ENCODE measurements at regions not wholly inside any gene's neighbourhood (a gene's known extent, or its start where the extent isn't known, plus 50 kb on each side); places are given as distances from the start of the nearest gene placed in this dataset.

DNA sequence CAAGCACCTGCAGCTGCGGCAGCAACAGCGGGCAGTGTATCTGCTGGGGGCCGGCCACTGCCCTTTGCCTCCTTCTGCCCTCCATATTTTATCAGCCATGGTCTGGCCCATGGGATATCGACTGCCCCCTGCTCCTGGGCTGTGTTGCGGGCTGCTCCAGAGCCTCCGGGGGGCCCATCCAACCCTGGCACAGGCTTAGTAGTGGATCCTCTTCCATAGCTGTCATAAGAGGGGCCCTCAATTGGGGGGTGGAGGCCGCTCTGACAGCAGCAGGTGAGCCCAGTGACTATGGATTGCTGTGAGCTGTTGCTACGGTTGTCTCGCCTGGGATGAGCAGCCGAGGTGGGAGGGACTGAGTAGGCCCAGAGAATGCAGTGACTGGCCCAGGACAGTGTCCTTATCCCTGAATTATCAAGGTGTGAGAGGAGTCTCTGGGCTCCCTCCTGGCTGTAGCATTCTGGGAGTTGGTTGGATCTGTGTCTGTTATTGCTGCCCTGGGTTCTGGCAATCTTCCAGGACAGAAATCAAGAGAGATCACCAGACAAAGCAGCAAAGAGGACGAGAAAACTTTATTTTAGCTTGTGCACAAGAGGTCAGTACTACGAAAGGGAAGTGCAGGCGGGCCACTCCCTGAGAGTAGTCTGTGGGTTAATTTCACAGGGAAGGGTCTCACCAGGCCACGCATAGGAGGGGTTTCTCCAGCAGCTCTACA is 145.1 kb downstream of the ASB1 start:
- no peak overlapping the region for H3K4me3 ChIP-seq (ENCODE audit: low read depth, low read length)
- DNase-seq (ENCODE audit: low read depth): peak; percentile 10
- TF ChIP-seq, protein P1, sequence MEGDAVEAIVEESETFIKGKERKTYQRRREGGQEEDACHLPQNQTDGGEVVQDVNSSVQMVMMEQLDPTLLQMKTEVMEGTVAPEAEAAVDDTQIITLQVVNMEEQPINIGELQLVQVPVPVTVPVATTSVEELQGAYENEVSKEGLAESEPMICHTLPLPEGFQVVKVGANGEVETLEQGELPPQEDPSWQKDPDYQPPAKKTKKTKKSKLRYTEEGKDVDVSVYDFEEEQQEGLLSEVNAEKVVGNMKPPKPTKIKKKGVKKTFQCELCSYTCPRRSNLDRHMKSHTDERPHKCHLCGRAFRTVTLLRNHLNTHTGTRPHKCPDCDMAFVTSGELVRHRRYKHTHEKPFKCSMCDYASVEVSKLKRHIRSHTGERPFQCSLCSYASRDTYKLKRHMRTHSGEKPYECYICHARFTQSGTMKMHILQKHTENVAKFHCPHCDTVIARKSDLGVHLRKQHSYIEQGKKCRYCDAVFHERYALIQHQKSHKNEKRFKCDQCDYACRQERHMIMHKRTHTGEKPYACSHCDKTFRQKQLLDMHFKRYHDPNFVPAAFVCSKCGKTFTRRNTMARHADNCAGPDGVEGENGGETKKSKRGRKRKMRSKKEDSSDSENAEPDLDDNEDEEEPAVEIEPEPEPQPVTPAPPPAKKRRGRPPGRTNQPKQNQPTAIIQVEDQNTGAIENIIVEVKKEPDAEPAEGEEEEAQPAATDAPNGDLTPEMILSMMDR (conservative IDR thresholded peaks at IDR 0.05; ENCODE audit: low read depth, low read length): no peak

DNA sequence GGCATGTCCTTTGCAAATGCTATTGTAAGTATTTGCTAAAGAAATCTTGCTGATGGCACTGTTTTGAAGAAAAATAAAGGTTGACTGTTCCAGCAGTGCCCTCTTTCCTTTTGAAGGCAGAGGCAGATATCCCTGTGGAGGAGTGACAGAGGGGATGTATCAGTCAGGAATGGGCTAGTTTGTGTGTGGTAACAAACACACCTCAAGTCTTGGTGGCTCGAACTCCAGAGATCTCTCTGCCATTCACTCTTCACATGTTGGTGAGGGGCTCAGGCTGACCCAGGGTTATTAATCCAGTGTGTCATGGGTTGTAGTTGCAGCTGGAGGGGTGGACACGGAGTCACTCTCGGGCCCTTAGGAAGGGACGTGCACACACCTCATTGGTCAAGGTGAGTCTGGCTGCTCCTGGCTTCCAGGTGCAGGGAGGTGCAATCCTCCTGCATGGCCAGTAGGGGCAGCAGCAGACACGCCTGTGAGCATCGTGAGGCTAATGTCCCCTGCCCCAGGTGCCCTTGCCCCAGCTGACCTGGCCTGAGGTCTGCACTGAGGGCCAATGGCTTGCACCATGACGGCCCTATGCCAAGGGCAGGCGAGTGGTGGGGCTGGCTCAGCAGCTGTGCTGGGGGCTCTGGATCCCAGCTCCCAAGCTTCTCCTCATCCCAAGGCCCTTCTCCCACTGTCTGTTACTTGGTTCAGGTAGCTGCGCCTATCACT is 146.5 kb downstream of the ASB1 start:
- DNase-seq (ENCODE audit: low read depth): no peak
- TF ChIP-seq, protein P1 (conservative IDR thresholded peaks at IDR 0.05; ENCODE audit: low read depth, low read length): peak; percentile 51

DNA sequence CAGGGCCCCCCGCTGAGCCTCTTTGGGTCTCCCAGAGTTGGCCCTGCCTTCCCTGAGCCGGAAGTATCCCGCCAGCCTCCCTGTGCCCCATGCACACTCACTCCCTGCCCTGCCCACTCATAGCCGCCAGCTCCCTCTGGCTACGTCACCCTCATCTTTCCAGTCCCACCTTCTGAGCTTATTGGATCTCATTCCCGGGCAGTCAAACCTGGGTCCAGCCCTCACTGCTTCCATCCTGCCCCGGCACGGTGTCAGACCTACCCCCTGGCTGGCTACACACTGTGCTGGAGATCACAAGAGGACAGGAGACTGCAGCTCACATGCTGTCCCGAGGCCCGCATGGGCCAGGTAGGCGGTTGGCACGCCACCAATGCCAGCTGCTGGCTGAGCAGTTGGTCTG is 147.2 kb downstream of the ASB1 start:
- no peak for DNase-seq (ENCODE audit: low read depth)
- TF ChIP-seq, protein P1 (conservative IDR thresholded peaks at IDR 0.05; ENCODE audit: low read depth, low read length): no peak
- no peak overlapping the region for H3K4me3 ChIP-seq (ENCODE audit: low read depth, low read length)

More for the DNA sequence above, 146.5 kb downstream of the ASB1 start:
- no peak overlapping the region for H3K4me3 ChIP-seq (ENCODE audit: low read depth, low read length)

DNA sequence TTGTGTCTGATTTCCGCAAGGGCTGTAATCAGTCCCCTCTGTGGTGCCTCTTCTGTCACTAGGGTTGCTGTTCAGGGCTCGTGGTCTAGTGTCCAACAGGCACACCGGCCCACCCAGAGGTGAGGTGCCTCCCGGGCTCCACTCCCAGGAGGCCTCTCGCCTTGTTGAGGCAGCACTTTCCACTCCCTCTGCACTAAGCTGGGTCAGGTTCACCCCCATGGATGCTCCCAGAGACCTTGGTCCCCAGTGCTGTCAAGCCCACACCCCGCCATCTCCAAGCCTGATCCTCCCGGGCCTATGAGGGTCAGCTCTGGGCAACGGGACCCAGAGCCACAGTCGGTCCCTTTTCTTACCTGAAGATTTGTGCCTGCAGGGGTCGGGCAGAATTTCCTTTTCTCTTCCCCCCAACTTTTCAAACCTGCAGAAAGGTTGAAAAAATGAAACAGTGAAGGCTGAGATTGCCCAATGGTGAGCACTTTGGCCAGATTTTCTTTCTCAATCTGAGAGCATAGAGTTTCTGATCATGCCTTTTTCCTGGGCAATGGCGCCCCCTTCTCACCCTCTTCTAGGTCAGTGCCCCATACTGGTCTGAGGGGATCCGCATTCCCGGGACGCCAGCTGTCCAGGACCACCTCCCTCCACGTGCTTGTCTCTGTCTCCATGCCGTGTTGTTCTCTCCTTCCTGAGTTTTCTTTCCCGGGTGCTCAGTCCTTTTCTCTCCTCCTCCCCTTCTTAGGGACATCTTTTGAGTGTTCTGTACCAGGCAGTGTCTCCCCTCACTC is 148.0 kb downstream of the ASB1 start:
- DNase-seq (ENCODE audit: low read depth): no peak
- TF ChIP-seq, protein P1 (conservative IDR thresholded peaks at IDR 0.05; ENCODE audit: low read depth, low read length): no peak
- no peak overlapping the region for H3K4me3 ChIP-seq (ENCODE audit: low read depth, low read length)

DNA sequence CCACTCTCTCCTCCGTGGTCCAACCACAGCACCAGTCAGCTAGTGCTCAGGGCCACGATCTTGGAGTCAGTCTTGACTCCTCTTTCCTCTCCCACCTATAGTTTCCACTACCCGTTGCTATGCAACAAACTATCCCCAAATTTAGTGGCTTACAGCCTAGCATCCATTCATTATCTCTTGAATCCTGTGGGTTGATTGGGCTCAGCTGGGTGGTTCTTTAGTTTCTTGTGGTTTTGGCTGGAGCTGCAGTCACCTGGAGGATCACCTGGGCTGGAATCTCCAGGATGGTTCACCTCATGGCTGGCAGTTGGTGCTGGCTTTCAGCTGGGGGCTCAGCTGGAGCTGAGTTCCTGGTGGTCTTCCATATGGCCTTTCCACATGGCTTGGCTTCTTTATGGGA is 149.9 kb downstream of the ASB1 start:
- no peak for DNase-seq (ENCODE audit: low read depth)
- TF ChIP-seq, protein P1 (conservative IDR thresholded peaks at IDR 0.05; ENCODE audit: low read depth, low read length): no peak
- no peak overlapping the region for H3K4me3 ChIP-seq (ENCODE audit: low read depth, low read length)

DNA sequence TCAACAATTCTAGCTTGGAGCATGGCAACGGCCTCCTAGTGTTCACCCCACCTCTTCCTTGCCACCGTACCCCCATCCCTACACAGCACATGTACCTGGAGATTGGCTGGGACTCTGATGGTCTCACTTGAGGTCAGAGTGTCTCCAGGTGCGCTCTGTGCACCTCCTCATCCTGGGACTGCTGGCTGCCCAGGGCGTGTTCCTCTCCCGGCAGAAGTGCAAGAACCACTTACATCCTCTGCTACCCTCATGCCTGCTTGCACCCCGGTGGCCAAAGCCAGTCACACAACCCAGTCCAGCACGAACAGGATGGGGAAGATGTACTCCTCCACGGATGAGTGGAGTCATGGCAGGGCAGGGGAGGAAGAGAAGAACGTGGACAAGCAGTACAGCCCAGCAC is 151.5 kb downstream of the ASB1 start:
- TF ChIP-seq, protein P1 (conservative IDR thresholded peaks at IDR 0.05; ENCODE audit: low read depth, low read length): no peak
- H3K4me3 ChIP-seq (ENCODE audit: low read depth, low read length): no peak overlapping the region

More for the DNA sequence above, 151.5 kb downstream of the ASB1 start:
- DNase-seq (ENCODE audit: low read depth): no peak
